Naive thymus-derived CD4-positive, alpha-beta T cell (primary cell): ENCODE measurements at regions not wholly inside any gene's neighbourhood (a gene's known extent, or its start where the extent isn't known, plus 50 kb on each side); places are given as distances from the start of the nearest gene placed in this dataset.
"Not testable (repeated sequence)": the region's sequence is repeated elsewhere in the genome, so short reads cannot be mapped to it uniquely, and the experiment has no call there.

Source experiments
- ATAC-seq: fragments of 150-1000 bp; cut with Tn5 transposase; 2 replicates; pipeline ENCODE4 v1.10.0; 2021; ENCODE audit warnings: mild to moderate bottlenecking, moderate library complexity
- CTCF ChIA-PET: fragments of 350-600 bp; sonication (Branson Sonifier 250); formaldehyde crosslinking; loops from one replicate; lab custom pipeline; 2021; ENCODE audit warnings: antibody characterized with exemption; lab: Charles Lee
- POLR2A ChIA-PET: fragments of 350-600 bp; sonication (Branson Sonifier 250); formaldehyde crosslinking; loops from one replicate; lab custom pipeline; 2021; ENCODE audit warnings: antibody characterized with exemption, inconsistent platforms; lab: Charles Lee
- DNase-seq, 9 donors: peaks; one replicate each; pipeline versions ENCODE4 v3.0.0 to v3.0.0-alpha.2; 2020 to 2022; ENCODE audit warnings: mixed read lengths in 1 of 9
- H3K27ac ChIP-seq: one replicate; pipeline ENCODE4 v1.7.0; 2013; ENCODE audit warnings: mild to moderate bottlenecking, low read depth, low read length, moderate library complexity
- H3K27me3 ChIP-seq, 2 donors: one replicate each; pipeline ENCODE4 v1.7.0; 2013; ENCODE audit warnings: low read length in 2 of 2, mild to moderate bottlenecking in 2 of 2, moderate library complexity in 2 of 2; ENCODE audit not compliant: control insufficient read depth in 2 of 2, insufficient read depth in 2 of 2
- H3K36me3 ChIP-seq, 3 experiments: 1 replicate in 2 of 3; 2 replicates in 1 of 3; pipeline ENCODE4 v1.7.0; 2013; ENCODE audit warnings: low read length in 3 of 3, mild to moderate bottlenecking in 3 of 3, moderate library complexity in 1 of 3; ENCODE audit not compliant: insufficient read depth in 3 of 3, control insufficient read depth in 2 of 3
- H3K4me1 ChIP-seq, 2 donors: one replicate each; pipeline ENCODE4 v1.7.0; 2013; ENCODE audit warnings: low read length in 2 of 2, mild to moderate bottlenecking in 2 of 2, moderate library complexity in 1 of 2; ENCODE audit not compliant: control insufficient read depth in 2 of 2, insufficient read depth in 2 of 2
- H3K4me3 ChIP-seq: 2 replicates; pipeline ENCODE4 v1.7.0; 2013; ENCODE audit warnings: mild to moderate bottlenecking, low read length
- H3K9me3 ChIP-seq, 3 experiments: 1 replicate in 2 of 3; 2 replicates in 1 of 3; pipeline ENCODE4 v1.7.0; 2013; ENCODE audit warnings: low read length in 3 of 3; ENCODE audit not compliant: control insufficient read depth in 2 of 3
- H3K27ac Mint-ChIP-seq, 9 donors: one replicate each; pipeline ENCODE4 v1.8.0; 2020 to 2022; ENCODE audit warnings: mixed read lengths in 9 of 9, mild to moderate bottlenecking in 8 of 9, moderate library complexity in 5 of 9, inconsistent platforms in 2 of 9
- H3K27me3 Mint-ChIP-seq, 5 donors: one replicate each; pipeline ENCODE4 v1.8.0; 2021 to 2022; ENCODE audit warnings: mixed read lengths in 5 of 5, mild to moderate bottlenecking in 1 of 5
- H3K36me3 Mint-ChIP-seq, 5 donors: one replicate each; pipeline ENCODE4 v1.8.0; 2020 to 2022; ENCODE audit warnings: mixed read lengths in 5 of 5, mild to moderate bottlenecking in 3 of 5, inconsistent platforms in 1 of 5
- H3K4me1 Mint-ChIP-seq, 7 donors: one replicate each; pipeline ENCODE4 v1.8.0; 2020 to 2022; ENCODE audit warnings: mixed read lengths in 7 of 7, mild to moderate bottlenecking in 3 of 7, inconsistent platforms in 1 of 7
- H3K4me3 Mint-ChIP-seq, 10 donors: one replicate each; pipeline ENCODE4 v1.8.0; 2020 to 2022; ENCODE audit warnings: mild to moderate bottlenecking in 10 of 10, mixed read lengths in 10 of 10, moderate library complexity in 6 of 10, inconsistent platforms in 2 of 10
- H3K9me3 Mint-ChIP-seq, 11 donors: one replicate each; pipeline ENCODE4 v1.8.0; 2020 to 2022; ENCODE audit warnings: mixed read lengths in 11 of 11, mild to moderate bottlenecking in 4 of 11, inconsistent platforms in 1 of 11, moderate library complexity in 1 of 11
- intact Hi-C, 2 donors: fragments of 100-400 bp; cut with micrococcal nuclease; formaldehyde crosslinking; loops; one replicate each; pipeline ENCODE4 v1.15.1; 2023

GRCh38 chr1:114250683-114251572, 97.3 kb upstream of the SYT6 start:
- H3K27me3 Mint-ChIP-seq: peaks cover 0 to 4% (median 0%) of the 10 kb centered on the region in 5 donors
- ATAC-seq: no peak
- POLR2A ChIA-PET: no interaction called here
- no peaks in the 10 kb centered on the region for H3K36me3 ChIP-seq
- H3K4me1 ChIP-seq: no peaks in the 10 kb centered on the region
- CTCF ChIA-PET: interaction anchor here (1.3 kb wide), 1 partner anchor 96 kb away, joined by 4 read pairs; no protein-coding TSS in a partner anchor
- no peak overlapping the region for H3K4me3 ChIP-seq
- DNase-seq: no peak
- no peak overlapping the region for H3K27ac Mint-ChIP-seq
- intact Hi-C loops: no loop called here
- H3K9me3 Mint-ChIP-seq: peaks cover 0 to 22% (median 6%) of the 10 kb centered on the region in 11 donors
- H3K9me3 ChIP-seq: no peaks in the 10 kb centered on the region
- no peaks in the 10 kb centered on the region for H3K36me3 Mint-ChIP-seq
- H3K27me3 ChIP-seq: no peaks in the 10 kb centered on the region
- no peak overlapping the region for H3K4me3 Mint-ChIP-seq
- no peak overlapping the region for H3K27ac ChIP-seq
- peaks cover 0 to 6% (median 0%) of the 10 kb centered on the region in 7 donors for H3K4me1 Mint-ChIP-seq

DNA sequence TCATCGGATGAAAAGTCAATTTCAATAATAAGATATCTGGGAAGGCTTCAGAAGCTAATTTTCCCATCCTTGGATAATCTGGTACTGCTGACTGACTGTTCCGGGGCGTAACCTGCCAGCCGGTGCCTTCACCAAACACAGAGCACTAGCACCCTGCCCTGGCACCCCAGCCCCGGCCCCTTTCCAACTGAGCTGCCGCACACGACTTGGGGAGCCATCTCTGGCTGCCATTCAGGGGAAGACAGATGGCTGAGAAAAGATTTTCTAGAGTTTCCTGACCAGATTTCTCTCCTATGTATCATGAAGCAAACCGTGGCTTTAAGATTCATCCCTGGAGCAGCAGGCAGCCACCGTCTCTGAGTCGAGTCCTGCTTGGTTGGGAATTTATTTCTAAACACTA, 96.0 kb upstream of the SYT6 start:
- Histone ChIP-seq H3K27ac (no peak overlapping the region), H3K4me3 (no peak overlapping the region), H3K4me1 (no peaks in the 10 kb centered on the region), H3K36me3 (no peaks in the 10 kb centered on the region), H3K27me3 (no peaks in the 10 kb centered on the region), H3K9me3 (no peaks in the 10 kb centered on the region)
- DNase-seq (no peak), ATAC-seq (no peak)
- POLR2A ChIA-PET: no interaction called here
- Mint-ChIP-seq H3K27ac (no peak overlapping the region), H3K36me3 (peaks cover 0 to under 1% (median 0%) of the 10 kb centered on the region in 5 donors), H3K4me1 (peaks cover 0 to 6% (median 0%) of the 10 kb centered on the region in 7 donors), H3K4me3 (no peak overlapping the region), H3K27me3 (peaks cover 0 to 4% (median 0%) of the 10 kb centered on the region in 5 donors), H3K9me3 (peaks cover 0 to 12% (median 7%) of the 10 kb centered on the region in 11 donors)
- CTCF ChIA-PET: no interaction called here
- intact Hi-C loops: no loop called here

GRCh38 chr1:114248162-114248561, 94.5 kb upstream of the SYT6 start:
- intact Hi-C loops: no loop called here
- ChIA-PET CTCF (no interaction called here), POLR2A (no interaction called here)
- no peaks in the 10 kb centered on the region for H3K4me1 ChIP-seq
- ATAC-seq (no peak), DNase-seq (no peak)
- H3K27me3 ChIP-seq: no peaks in the 10 kb centered on the region
- H3K4me3 ChIP-seq: no peak overlapping the region
- no peak overlapping the region for H3K4me3 Mint-ChIP-seq
- H3K36me3 Mint-ChIP-seq: peaks cover 0 to 10% (median 0%) of the 10 kb centered on the region in 5 donors
- H3K9me3 ChIP-seq: no peaks in the 10 kb centered on the region
- no peak overlapping the region for H3K27ac Mint-ChIP-seq
- H3K36me3 ChIP-seq: no peaks in the 10 kb centered on the region
- H3K4me1 Mint-ChIP-seq: peaks cover 0 to 6% (median 0%) of the 10 kb centered on the region in 7 donors
- H3K27ac ChIP-seq: no peak overlapping the region
- H3K9me3 Mint-ChIP-seq: peaks cover 0 to 19% (median 10%) of the 10 kb centered on the region in 11 donors
- peaks cover 4 to 13% (median 6%) of the 10 kb centered on the region in 5 donors for H3K27me3 Mint-ChIP-seq

DNA sequence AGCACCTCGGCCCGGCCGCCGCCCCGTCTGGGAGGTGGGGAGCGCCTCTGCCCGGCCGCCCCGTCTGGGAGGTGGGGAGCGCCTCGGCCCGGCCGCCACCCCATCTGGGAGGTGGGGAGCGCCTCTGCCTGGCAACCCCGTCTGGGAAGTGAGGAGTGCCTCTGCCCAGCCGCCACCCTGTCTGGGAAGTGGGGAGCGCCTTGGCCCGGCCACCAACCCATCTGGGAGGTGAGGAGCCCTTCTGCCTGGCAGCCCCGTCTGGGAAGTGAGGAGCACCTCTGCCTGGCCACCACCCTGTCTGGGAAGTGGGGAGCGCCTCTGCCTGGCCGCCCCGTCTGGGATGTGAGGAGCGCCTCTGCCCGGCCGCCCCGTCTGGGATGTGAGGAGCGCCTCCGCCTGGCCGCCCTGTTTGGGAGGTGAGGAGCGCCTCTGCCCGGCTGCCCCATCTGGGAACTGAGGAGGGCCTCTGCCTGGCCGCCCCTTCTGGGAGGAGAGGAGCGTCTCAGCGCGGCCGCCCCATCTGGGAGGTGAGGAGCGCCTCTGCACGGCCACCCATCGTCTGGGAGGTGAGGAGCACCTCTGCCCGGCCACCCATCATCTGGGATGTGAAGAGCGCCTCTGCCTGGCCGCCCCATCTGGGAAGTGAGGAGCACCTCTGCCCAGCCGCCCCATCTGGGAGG, 89.0 kb upstream of the SYT6 start:
- H3K27me3 Mint-ChIP-seq: peaks cover 6 to 13% (median 8%) of the 10 kb centered on the region in 5 donors
- H3K4me3 Mint-ChIP-seq, H3K4me1 ChIP-seq, intact Hi-C loops, H3K4me3 ChIP-seq, DNase-seq, H3K27me3 ChIP-seq, H3K9me3 ChIP-seq, POLR2A ChIA-PET, ATAC-seq, H3K36me3 ChIP-seq, H3K27ac ChIP-seq, H3K27ac Mint-ChIP-seq, H3K36me3 Mint-ChIP-seq, CTCF ChIA-PET, H3K4me1 Mint-ChIP-seq: not testable (repeated sequence)
- H3K9me3 Mint-ChIP-seq: peaks cover 5 to 47% (median 17%) of the 10 kb centered on the region in 11 donors

GRCh38 chr1:114238053-114238452, 84.4 kb upstream of the SYT6 start:
- intact Hi-C loops: no loop called here
- Histone ChIP-seq H3K4me1 (no peaks in the 10 kb centered on the region), H3K4me3 (no peak overlapping the region), H3K27ac (no peak overlapping the region), H3K9me3 (peaks cover 0 to 4% (median 0%) of the 10 kb centered on the region in 3 experiments), H3K27me3 (no peaks in the 10 kb centered on the region), H3K36me3 (no peaks in the 10 kb centered on the region)
- Mint-ChIP-seq H3K27me3 (peaks cover 0 to 10% (median 6%) of the 10 kb centered on the region in 5 donors), H3K4me1 (peaks cover 2 to 16% (median 12%) of the 10 kb centered on the region in 7 donors), H3K4me3 (no peak overlapping the region), H3K9me3 (peaks cover 0 to 27% (median 8%) of the 10 kb centered on the region in 11 donors), H3K36me3 (peaks cover 0 to 6% (median 3%) of the 10 kb centered on the region in 5 donors), H3K27ac (peak overlapping the region in 1 of 9 donors; percentile 76)
- ChIA-PET CTCF (no interaction called here), POLR2A (no interaction called here)
- no peak for ATAC-seq
- DNase-seq: no peak

DNA sequence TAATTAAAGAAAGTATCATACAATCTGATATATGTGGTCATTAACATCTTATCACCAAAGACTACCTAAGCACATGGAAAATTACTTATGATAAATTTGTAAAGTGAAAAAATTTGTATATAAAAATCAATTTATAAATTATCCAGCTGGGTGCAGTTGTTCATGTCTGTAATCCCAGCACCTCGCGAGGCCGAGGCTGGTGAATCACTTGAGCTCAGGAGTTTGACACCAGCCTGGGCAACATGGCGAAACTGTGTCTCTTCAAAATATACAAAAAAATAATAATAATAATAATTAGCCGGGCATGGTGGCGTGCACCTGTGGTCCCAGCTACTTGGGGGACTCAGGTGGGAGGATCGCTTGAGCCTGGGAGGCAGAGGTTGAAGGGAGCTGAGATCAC, 82.8 kb upstream of the SYT6 start:
- H3K27me3 Mint-ChIP-seq: peaks cover 0 to 10% (median 6%) of the 10 kb centered on the region in 5 donors
- CTCF ChIA-PET: no interaction called here
- Histone ChIP-seq H3K36me3 (no peaks in the 10 kb centered on the region), H3K4me1 (no peaks in the 10 kb centered on the region), H3K4me3 (no peak overlapping the region), H3K27me3 (no peaks in the 10 kb centered on the region), H3K9me3 (peaks cover 0 to 4% (median 0%) of the 10 kb centered on the region in 3 experiments), H3K27ac (no peak overlapping the region)
- intact Hi-C loops: no loop called here
- DNase-seq (no peak), ATAC-seq (no peak)
- no peak overlapping the region for H3K4me3 Mint-ChIP-seq
- H3K36me3 Mint-ChIP-seq: peaks cover 0 to 6% (median 3%) of the 10 kb centered on the region in 5 donors
- H3K27ac Mint-ChIP-seq: no peak overlapping the region
- peaks cover 0 to 18% (median 7%) of the 10 kb centered on the region in 11 donors for H3K9me3 Mint-ChIP-seq
- POLR2A ChIA-PET: interaction anchor here (0.7 kb wide), 1 partner anchor 16 kb away, joined by 3 read pairs; no protein-coding TSS in a partner anchor
- peaks cover 2 to 20% (median 12%) of the 10 kb centered on the region in 7 donors for H3K4me1 Mint-ChIP-seq
